ENCODE measurements at regions not wholly inside any gene's neighbourhood (a gene's known extent, or its start where the extent isn't known, plus 50 kb on each side); places are given as distances from the start of the nearest gene placed in this dataset.

- H3K36me3 Mint-ChIP-seq (ENCODE audit: insufficient read depth in 1 of 3, low read depth in 3 of 3): peaks cover 0 to 1% (median 0%) of the 10 kb centered on the region in 3 experiments; a peak in 2 of 7 replicates
- no peak overlapping the region for H2BK15ac ChIP-seq (ENCODE audit: low read depth, low read length)
- no peak overlapping the region for H4K5ac ChIP-seq (ENCODE audit: insufficient read length, low read depth, low read length)
- no peak overlapping the region for H4K8ac ChIP-seq (replicated peaks; ENCODE audit: insufficient read length, low read depth, low read length)
- peaks cover 70% of the 10 kb centered on the region for H3K9me3 ChIP-seq (ENCODE audit: control insufficient read depth, low read depth, low read length)
- H3K4me1 Mint-ChIP-seq: peaks cover 4 to 6% of the 10 kb centered on the region in 2 experiments; a peak in 3 of 4 replicates
- no peak overlapping the region for H3K23ac ChIP-seq (ENCODE audit: insufficient read length, low read depth, low read length)
- no peak overlapping the region for H3K14ac ChIP-seq (ENCODE audit: insufficient read depth, low read length)
- no CpG with 5 or more reads among the region's 4 CpGs for WGBS (ENCODE audit: extremely low coverage, insufficient read length, low lambda C conversion rate)
- no peak overlapping the region for H2AK5ac ChIP-seq (ENCODE audit: insufficient read length, low read length)
- H4K91ac ChIP-seq (ENCODE audit: insufficient read length, low read depth, low read length): no peak overlapping the region
- H3K79me1 ChIP-seq (ENCODE audit: insufficient read depth, low read depth, low read length, poor library complexity, severe bottlenecking): no peaks in the 10 kb centered on the region
- H3K18ac ChIP-seq (ENCODE audit: insufficient read length, low read depth, low read length): no peak overlapping the region
- no peak overlapping the region for H2BK120ac ChIP-seq (ENCODE audit: low read depth, low read length, poor library complexity, severe bottlenecking)
- no peaks in the 10 kb centered on the region for H3K27me3 Mint-ChIP-seq (ENCODE audit: low read depth)
- H3K4me3 Mint-ChIP-seq: no peak overlapping the region
- H4K20me1 ChIP-seq (ENCODE audit: control insufficient read depth, insufficient read depth, insufficient read length): no peaks in the 10 kb centered on the region
- peaks cover 81 to 84% of the 10 kb centered on the region in 2 experiments for H3K9me3 Mint-ChIP-seq
- no peak overlapping the region for H3K4me2 ChIP-seq (ENCODE audit: insufficient read depth, insufficient read length, low read length)
- H2BK20ac ChIP-seq (ENCODE audit: low read depth, low read length, poor library complexity, severe bottlenecking): no peak overlapping the region
- no peak overlapping the region for H2BK12ac ChIP-seq (ENCODE audit: insufficient read length, low read depth, low read length)
- no peaks in the 10 kb centered on the region for H3K79me2 ChIP-seq (ENCODE audit: insufficient read depth, low read length)
- TF ChIP-seq, protein P1, sequence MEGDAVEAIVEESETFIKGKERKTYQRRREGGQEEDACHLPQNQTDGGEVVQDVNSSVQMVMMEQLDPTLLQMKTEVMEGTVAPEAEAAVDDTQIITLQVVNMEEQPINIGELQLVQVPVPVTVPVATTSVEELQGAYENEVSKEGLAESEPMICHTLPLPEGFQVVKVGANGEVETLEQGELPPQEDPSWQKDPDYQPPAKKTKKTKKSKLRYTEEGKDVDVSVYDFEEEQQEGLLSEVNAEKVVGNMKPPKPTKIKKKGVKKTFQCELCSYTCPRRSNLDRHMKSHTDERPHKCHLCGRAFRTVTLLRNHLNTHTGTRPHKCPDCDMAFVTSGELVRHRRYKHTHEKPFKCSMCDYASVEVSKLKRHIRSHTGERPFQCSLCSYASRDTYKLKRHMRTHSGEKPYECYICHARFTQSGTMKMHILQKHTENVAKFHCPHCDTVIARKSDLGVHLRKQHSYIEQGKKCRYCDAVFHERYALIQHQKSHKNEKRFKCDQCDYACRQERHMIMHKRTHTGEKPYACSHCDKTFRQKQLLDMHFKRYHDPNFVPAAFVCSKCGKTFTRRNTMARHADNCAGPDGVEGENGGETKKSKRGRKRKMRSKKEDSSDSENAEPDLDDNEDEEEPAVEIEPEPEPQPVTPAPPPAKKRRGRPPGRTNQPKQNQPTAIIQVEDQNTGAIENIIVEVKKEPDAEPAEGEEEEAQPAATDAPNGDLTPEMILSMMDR (conservative IDR thresholded peaks at IDR 0.05): no peak
- H2BK5ac ChIP-seq (ENCODE audit: insufficient read length, low read length): no peak overlapping the region
- H3K4ac ChIP-seq (ENCODE audit: low read depth, low read length): no peak overlapping the region
- H3K56ac ChIP-seq (ENCODE audit: insufficient read length, low read depth, low read length): no peak overlapping the region
- no peak overlapping the region for H3T11ph ChIP-seq (ENCODE audit: low read length)
- H3K27ac Mint-ChIP-seq: no peak overlapping the region
- H2AFZ ChIP-seq (ENCODE audit: low read length): no peak overlapping the region
- no peak overlapping the region for H3K9ac ChIP-seq (ENCODE audit: extremely low read depth, insufficient read length, low read length)
- no peaks in the 10 kb centered on the region for H3K27me3 ChIP-seq (ENCODE audit: insufficient read depth, low read length)
- DNase-seq: no peak
- H3K23me2 ChIP-seq (ENCODE audit: insufficient read length, low read depth, low read length, poor library complexity, severe bottlenecking): no peaks in the 10 kb centered on the region
- no peaks in the 10 kb centered on the region for H3K4me1 ChIP-seq (ENCODE audit: insufficient read depth, low read length)
- no peak overlapping the region for H3K27ac ChIP-seq (ENCODE audit: insufficient read length, low read depth, low read length)
These were observed 255.4 kb downstream of the SPANXN1 start for GRCh38 chrX:145502670-145503069.
